MM.1S (cell line): ENCODE measurements at regions not wholly inside any gene's neighbourhood (a gene's known extent, or its start where the extent isn't known, plus 50 kb on each side); places are given as distances from the start of the nearest gene placed in this dataset.

Experiments
- DNase-seq: peaks from one replicate; pipeline ENCODE4 v3.0.0-alpha.2; 2015
- H2AFZ ChIP-seq: fragments of 300-600 bp; sonication (generic); 2 replicates; pipeline ENCODE4 v1.6.0; 2016; ENCODE audit warnings: antibody characterized with exemption, low read length
- H3F3A ChIP-seq: fragments of 300-600 bp; sonication (generic); 2 replicates; pipeline ENCODE4 v1.6.1; 2016; ENCODE audit warnings: mild to moderate bottlenecking, antibody characterized with exemption, low read length, moderate library complexity, mixed read lengths; ENCODE audit not compliant: insufficient read depth
- H3K27ac ChIP-seq: fragments of 300-600 bp; sonication (generic); 2 replicates; pipeline ENCODE4 v1.5.1; 2016; ENCODE audit warnings: mild to moderate bottlenecking, low read length
- H3K27me3 ChIP-seq: fragments of 300-600 bp; sonication (generic); replicated peaks from 2 replicates; pipeline ENCODE4 v1.6.0; 2016; ENCODE audit warnings: low read length; ENCODE audit not compliant: insufficient read depth
- H3K36me3 ChIP-seq: fragments of 300-600 bp; sonication (generic); replicated peaks from 2 replicates; pipeline ENCODE4 v1.6.1; 2016; ENCODE audit warnings: mild to moderate bottlenecking, low read length, mixed read lengths; ENCODE audit not compliant: insufficient read depth
- H3K4me1 ChIP-seq: fragments of 300-600 bp; sonication (generic); 2 replicates; pipeline ENCODE4 v1.6.1; 2016; ENCODE audit warnings: low read length, mixed read lengths
- H3K4me2 ChIP-seq: fragments of 300-600 bp; sonication (generic); 2 replicates; pipeline ENCODE4 v1.6.0; 2016; ENCODE audit warnings: low read depth, low read length
- H3K4me3 ChIP-seq: fragments of 300-600 bp; sonication (generic); 2 replicates; pipeline ENCODE4 v1.5.1; 2016; ENCODE audit warnings: low read length, mixed read lengths
- H3K79me2 ChIP-seq: fragments of 300-600 bp; sonication (generic); 2 replicates; pipeline ENCODE4 v1.6.1; 2016; ENCODE audit warnings: mixed run types, low read length, mixed read lengths
- H3K9ac ChIP-seq: fragments of 300-600 bp; sonication (generic); 2 replicates; pipeline ENCODE4 v1.6.1; 2016; ENCODE audit warnings: low read length, mixed read lengths
- H3K9me2 ChIP-seq: fragments of 300-600 bp; sonication (generic); replicated peaks from 2 replicates; pipeline ENCODE4 v1.6.1; 2016; ENCODE audit warnings: mild to moderate bottlenecking, low read length, mixed read lengths; ENCODE audit not compliant: insufficient read depth
- H3K9me3 ChIP-seq: fragments of 300-600 bp; sonication (generic); replicated peaks from 2 replicates; pipeline ENCODE4 v1.6.1; 2016; ENCODE audit warnings: mild to moderate bottlenecking, low read length, mixed read lengths; ENCODE audit not compliant: insufficient read depth
- H4K20me1 ChIP-seq: fragments of 300-600 bp; sonication (generic); 2 replicates; pipeline ENCODE4 v1.6.1; 2016; ENCODE audit warnings: mild to moderate bottlenecking, low read length, moderate library complexity, mixed read lengths; ENCODE audit not compliant: insufficient read depth
- EZH2 ChIP-seq: fragments of 300-600 bp; sonication (generic); optimal IDR thresholded peaks from 2 replicates; pipeline ENCODE3; 2017; ENCODE audit warnings: low read depth, mild to moderate bottlenecking, antibody characterized with exemption, low read length, mixed read lengths
- EZH2phosphoT487 ChIP-seq: fragments of 300-600 bp; sonication (generic); IDR thresholded peaks from 2 replicates; pipeline ENCODE4 v1.6.1; 2018; ENCODE audit warnings: antibody characterized with exemption, low read length
- TF ChIP-seq, protein P1 (sequence below): fragments of 300-600 bp; sonication (generic); IDR thresholded peaks from 2 replicates; pipeline ENCODE4 v1.5.1; 2016; ENCODE audit warnings: antibody characterized with exemption, low read length, mixed read lengths

GRCh38 chr13:73129023-73129422 is 70.2 kb downstream of the KLF5 start:
- Histone ChIP-seq H3K79me2 (no peaks in the 10 kb centered on the region), H3K9me2 (no peaks in the 10 kb centered on the region), H3K27ac (no peak overlapping the region), H3K36me3 (no peaks in the 10 kb centered on the region), H4K20me1 (no peaks in the 10 kb centered on the region), H3K4me1 (no peaks in the 10 kb centered on the region), H3K9me3 (no peaks in the 10 kb centered on the region), H3K9ac (no peak overlapping the region), H3K4me2 (no peak overlapping the region), H3K4me3 (no peak overlapping the region), H3K27me3 (no peaks in the 10 kb centered on the region), H2AFZ (no peak overlapping the region), H3F3A (no peaks in the 10 kb centered on the region)
- DNase-seq: no peak
- no peak for TF ChIP-seq EZH2
- TF ChIP-seq, protein P1, sequence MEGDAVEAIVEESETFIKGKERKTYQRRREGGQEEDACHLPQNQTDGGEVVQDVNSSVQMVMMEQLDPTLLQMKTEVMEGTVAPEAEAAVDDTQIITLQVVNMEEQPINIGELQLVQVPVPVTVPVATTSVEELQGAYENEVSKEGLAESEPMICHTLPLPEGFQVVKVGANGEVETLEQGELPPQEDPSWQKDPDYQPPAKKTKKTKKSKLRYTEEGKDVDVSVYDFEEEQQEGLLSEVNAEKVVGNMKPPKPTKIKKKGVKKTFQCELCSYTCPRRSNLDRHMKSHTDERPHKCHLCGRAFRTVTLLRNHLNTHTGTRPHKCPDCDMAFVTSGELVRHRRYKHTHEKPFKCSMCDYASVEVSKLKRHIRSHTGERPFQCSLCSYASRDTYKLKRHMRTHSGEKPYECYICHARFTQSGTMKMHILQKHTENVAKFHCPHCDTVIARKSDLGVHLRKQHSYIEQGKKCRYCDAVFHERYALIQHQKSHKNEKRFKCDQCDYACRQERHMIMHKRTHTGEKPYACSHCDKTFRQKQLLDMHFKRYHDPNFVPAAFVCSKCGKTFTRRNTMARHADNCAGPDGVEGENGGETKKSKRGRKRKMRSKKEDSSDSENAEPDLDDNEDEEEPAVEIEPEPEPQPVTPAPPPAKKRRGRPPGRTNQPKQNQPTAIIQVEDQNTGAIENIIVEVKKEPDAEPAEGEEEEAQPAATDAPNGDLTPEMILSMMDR: no peak
- no peak for TF ChIP-seq EZH2phosphoT487
